Small intestine (tissue), 7 donors: ENCODE measurements at regions not wholly inside any gene's neighbourhood (a gene's known extent, or its start where the extent isn't known, plus 50 kb on each side); places are given as distances from the start of the nearest gene placed in this dataset.

ENCODE experiments used
- DNase-seq, 2 donors: peaks; one replicate each; pipeline versions ENCODE4 v3.0.0 to v3.0.0-alpha.2; 2013
- FAIRE-seq: peaks from 2 replicates; lab custom pipeline; 2012; peaks lifted over from hg19 to GRCh38; lab: Jason Lieb, UNC
- H3K27ac ChIP-seq, 3 donors: one replicate each; pipeline ENCODE4 v1.5.1; 2013; ENCODE audit warnings: low read length in 2 of 3, mild to moderate bottlenecking in 2 of 3, control low read depth in 1 of 3, inconsistent platforms in 1 of 3, low read depth in 1 of 3, moderate library complexity in 1 of 3
- H3K27me3 ChIP-seq, 3 donors: one replicate each; pipeline ENCODE4 v1.6.1; 2013; ENCODE audit warnings: low read length in 3 of 3, inconsistent platforms in 1 of 3; ENCODE audit not compliant: control insufficient read depth in 3 of 3, insufficient read depth in 3 of 3
- H3K36me3 ChIP-seq, 3 donors: one replicate each; pipeline ENCODE4 v1.6.1; 2013; ENCODE audit warnings: low read length in 3 of 3, inconsistent platforms in 1 of 3, low read depth in 1 of 3, mild to moderate bottlenecking in 1 of 3, moderate library complexity in 1 of 3; ENCODE audit not compliant: control insufficient read depth in 3 of 3, insufficient read depth in 2 of 3
- H3K4me1 ChIP-seq, 3 donors: one replicate each; pipeline ENCODE4 v1.6.1; 2013; ENCODE audit warnings: low read length in 2 of 3, inconsistent platforms in 1 of 3, low read depth in 1 of 3, mild to moderate bottlenecking in 1 of 3, moderate library complexity in 1 of 3; ENCODE audit not compliant: control insufficient read depth in 3 of 3, insufficient read depth in 2 of 3
- H3K4me3 ChIP-seq, 3 donors: one replicate each; pipeline ENCODE4 v1.5.1; 2013; ENCODE audit warnings: low read length in 3 of 3, control low read depth in 1 of 3, inconsistent platforms in 1 of 3, low read depth in 1 of 3, mild to moderate bottlenecking in 1 of 3, moderate library complexity in 1 of 3
- H3K9me3 ChIP-seq, 2 donors: one replicate each; pipeline ENCODE4 v1.6.1; 2013; ENCODE audit warnings: low read depth in 1 of 2, low read length in 1 of 2; ENCODE audit not compliant: control insufficient read depth in 2 of 2, insufficient read depth in 1 of 2
- WGBS, 3 donors: extraction: QIAGEN DNeasy Blood & Tissue Kit; methylation state at CpG; one replicate each; pipeline ENCODE4 v1.1.7; 2013; 5-methylcytosine and 5-hydroxymethylcytosine counted together
- donor health status: healthy with polysubstance abuse.
- donor health status: control.
- donor health status: control.
- donor health status: Bipolar disorder and iron deficiency.
- donor health status: healthy.

DNA sequence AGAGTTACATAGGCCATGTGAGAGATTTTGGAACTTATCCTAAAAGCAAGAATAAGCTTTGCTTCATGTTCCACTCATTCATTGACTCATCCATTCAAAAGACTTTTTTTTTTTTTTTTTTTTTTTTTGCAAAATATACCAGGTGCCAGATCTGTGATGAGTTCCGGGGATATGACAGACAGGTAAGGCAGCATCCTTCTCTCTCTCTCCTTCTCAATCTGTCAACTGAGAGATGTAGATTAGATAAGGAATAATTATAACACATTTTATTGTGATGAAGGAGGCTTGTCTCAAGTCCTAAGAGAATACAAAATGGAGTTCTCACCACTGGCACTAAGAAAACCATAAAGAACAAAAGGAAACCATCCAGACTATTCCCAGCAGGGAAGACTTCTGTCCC, 190.2 kb upstream of the CPEB2 start:
- 93 to 100% (median 93%) methylated on average over 1 of the region's 1 CpG for WGBS, 3 donors
- no peak for FAIRE-seq
- H3K36me3 ChIP-seq, result no peaks in the 10 kb centered on the region
- no peak for DNase-seq
- no peaks in the 10 kb centered on the region for H3K9me3 ChIP-seq
- H3K4me1 ChIP-seq, result no peaks in the 10 kb centered on the region
- no peak overlapping the region for H3K27ac ChIP-seq
- no peaks in the 10 kb centered on the region for H3K27me3 ChIP-seq
- H3K4me3 ChIP-seq, result no peak overlapping the region

DNA sequence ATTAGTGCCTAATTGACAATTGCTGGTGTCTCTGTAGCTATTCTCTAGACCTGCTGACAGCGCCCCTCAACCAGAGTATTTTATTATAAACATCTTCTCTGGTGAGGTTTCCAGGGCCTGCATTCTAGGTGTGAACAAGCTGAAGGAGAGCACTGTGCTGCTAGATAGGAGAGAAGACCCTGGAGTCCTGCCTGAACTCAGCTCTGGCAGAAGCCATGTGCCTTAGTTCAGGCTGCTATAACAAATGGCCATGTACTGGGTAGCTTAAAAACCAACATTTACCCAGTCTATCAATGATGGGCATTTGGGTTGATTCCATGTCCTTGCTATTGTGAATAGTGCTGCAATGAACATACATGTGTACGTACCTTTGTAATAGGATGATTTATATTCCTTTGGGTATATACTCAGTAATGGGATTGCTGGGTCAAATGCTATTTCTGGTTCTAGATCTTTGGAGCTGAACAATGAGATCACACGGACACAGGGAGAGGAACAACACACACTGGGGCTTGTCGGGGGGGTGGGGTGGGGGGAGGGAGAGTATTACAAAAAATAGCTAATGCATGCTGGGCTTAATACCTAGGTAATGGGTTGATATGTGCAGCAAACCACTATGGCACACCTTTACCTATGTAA, 185.5 kb upstream of the CPEB2 start:
- Histone ChIP-seq H3K27me3 (no peaks in the 10 kb centered on the region), H3K27ac (no peak overlapping the region), H3K36me3 (no peaks in the 10 kb centered on the region), H3K4me1 (no peaks in the 10 kb centered on the region), H3K4me3 (no peak overlapping the region), H3K9me3 (no peaks in the 10 kb centered on the region)
- 64 to 73% (median 66%) methylated on average over 4 of the region's 4 CpGs for WGBS, 3 donors
- DNase-seq (no peak), FAIRE-seq (no peak)

DNA sequence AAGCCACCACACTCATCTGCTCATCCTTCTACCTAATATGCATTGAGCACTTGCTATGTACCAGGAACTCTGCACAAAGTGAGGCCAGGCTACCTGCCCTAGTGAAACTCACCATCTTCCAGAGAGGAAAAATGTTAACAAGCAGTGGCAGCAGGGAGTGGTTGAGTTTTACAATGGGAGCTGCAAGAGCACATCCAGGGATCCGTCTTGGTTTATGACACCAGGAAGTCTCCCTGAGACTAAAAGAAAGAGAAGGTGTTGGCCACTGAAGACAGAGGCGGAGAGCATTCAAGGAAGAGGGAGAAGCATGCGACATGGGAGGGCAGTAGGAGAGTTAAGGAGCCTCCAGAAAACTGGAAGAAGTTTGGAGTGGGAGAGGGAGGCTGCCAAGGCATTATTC, 178.1 kb upstream of the CPEB2 start:
- H3K9me3 ChIP-seq, result no peaks in the 10 kb centered on the region
- no peak overlapping the region for H3K4me3 ChIP-seq
- no peak for FAIRE-seq
- H3K36me3 ChIP-seq, result no peaks in the 10 kb centered on the region
- no peak overlapping the region for H3K27ac ChIP-seq
- DNase-seq, result no peak
- no peaks in the 10 kb centered on the region for H3K4me1 ChIP-seq
- WGBS, 3 donors, result 52 to 73% (median 73%) methylated on average over 3 of the region's 3 CpGs
- H3K27me3 ChIP-seq, result no peaks in the 10 kb centered on the region

DNA sequence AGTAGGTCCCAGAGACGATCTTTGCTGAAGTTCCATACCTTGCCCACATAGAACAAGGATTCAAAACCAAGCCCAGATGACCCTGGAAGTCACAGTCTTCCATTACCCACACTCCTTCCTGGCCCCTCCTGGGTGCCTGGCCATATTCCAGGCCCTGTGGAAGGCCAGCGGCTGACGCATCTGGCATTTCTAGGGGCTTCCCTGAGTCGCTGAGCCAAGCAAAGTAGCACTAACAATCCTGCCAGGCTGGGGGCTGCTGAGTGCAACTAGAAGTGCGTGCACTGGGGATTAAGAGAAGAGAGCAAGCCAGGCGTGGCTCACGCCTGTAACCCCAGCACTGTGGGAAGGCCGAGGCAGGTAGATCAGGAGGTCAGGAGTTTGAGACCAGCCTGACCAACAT, 175.2 kb upstream of the CPEB2 start:
- no peaks in the 10 kb centered on the region for H3K27me3 ChIP-seq
- no peaks in the 10 kb centered on the region for H3K36me3 ChIP-seq
- FAIRE-seq, result no peak
- no peak overlapping the region for H3K27ac ChIP-seq
- H3K9me3 ChIP-seq, result no peaks in the 10 kb centered on the region
- no peak overlapping the region for H3K4me3 ChIP-seq
- no peak for DNase-seq
- H3K4me1 ChIP-seq, result no peaks in the 10 kb centered on the region
- WGBS, 3 donors, result 73 to 76% (median 74%) methylated on average over 8 of the region's 8 CpGs

DNA sequence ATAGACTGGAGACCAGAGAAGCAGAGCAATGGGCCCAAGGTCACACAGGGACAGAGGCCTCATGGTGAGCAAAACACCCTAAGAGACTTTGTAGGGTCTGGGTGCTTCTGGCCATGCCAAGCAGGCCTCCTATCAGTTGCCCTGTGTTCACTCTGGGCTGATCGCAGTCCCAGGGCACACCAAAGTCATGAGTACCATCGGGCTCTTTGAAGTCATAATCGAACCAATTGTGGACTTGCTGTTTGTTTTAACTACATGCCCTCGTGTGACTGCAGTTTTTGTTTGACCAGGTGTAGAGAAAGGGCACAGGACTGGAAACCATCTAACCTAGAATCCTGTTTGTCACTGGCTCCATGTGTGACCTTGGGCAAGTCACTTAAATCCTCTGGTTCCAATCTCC, 172.5 kb upstream of the CPEB2 start:
- no peaks in the 10 kb centered on the region for H3K4me1 ChIP-seq

DNA sequence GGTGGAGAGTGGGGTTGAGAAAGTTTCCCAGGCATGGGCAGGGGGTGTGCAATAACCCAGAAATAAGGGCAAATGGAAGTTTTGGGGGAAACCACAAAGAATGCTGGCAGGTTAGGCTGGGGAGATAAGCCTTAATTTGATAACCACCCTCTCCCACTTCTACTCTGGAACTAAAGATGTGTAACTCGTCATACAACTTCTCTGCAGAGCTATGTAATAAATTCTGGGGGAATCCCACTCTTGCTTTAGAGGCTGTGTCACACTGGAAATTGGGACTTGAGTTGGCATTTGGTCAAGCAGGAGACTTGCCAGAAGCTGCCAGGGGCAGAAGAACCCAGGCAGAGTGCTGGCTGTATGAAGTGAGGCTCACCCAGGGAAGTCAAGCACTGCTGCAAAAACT, 170.9 kb upstream of the CPEB2 start:
- Histone ChIP-seq H3K4me3 (no peak overlapping the region), H3K4me1 (no peaks in the 10 kb centered on the region), H3K27me3 (no peaks in the 10 kb centered on the region), H3K9me3 (no peaks in the 10 kb centered on the region), H3K27ac (no peak overlapping the region), H3K36me3 (no peaks in the 10 kb centered on the region)
- WGBS, 3 donors, result 12 to 61% (median 24%) methylated on average over 1 of the region's 1 CpG
- DNase-seq (no peak), FAIRE-seq (no peak)

More for the DNA sequence above, 172.5 kb upstream of the CPEB2 start:
- no peaks in the 10 kb centered on the region for H3K27me3 ChIP-seq
- no peak overlapping the region for H3K4me3 ChIP-seq
- H3K27ac ChIP-seq, result no peak overlapping the region
- 52 to 75% (median 67%) methylated on average over 4 of the region's 4 CpGs for WGBS, 3 donors
- no peaks in the 10 kb centered on the region for H3K9me3 ChIP-seq
- H3K36me3 ChIP-seq, result no peaks in the 10 kb centered on the region
- DNase-seq, result no peak
- FAIRE-seq, result no peak

DNA sequence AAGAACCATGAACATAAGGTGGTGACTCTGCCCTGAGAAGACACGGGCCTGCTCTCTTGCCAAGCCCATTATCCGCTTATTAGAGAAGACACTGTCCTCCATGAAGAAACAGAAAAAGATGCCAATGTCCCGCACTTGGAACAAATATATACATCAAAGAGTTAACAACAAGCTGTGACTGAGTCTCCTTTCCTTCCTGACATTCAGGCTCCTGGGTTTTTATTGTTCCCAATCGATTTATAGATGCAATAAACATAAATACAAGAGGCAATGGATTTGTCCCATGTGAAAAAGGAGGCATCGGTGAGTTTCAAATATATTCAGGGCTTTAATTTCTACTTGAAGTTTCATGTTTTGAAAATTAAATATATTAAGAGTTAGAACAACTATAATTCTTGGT, 169.2 kb upstream of the CPEB2 start:
- H3K4me3 ChIP-seq, result no peak overlapping the region
- no peak for FAIRE-seq
- 50 to 72% (median 61%) methylated on average over 5 of the region's 5 CpGs for WGBS, 3 donors
- H3K27me3 ChIP-seq, result no peaks in the 10 kb centered on the region
- H3K36me3 ChIP-seq, result no peaks in the 10 kb centered on the region
- no peak overlapping the region for H3K27ac ChIP-seq
- no peak for DNase-seq
- no peaks in the 10 kb centered on the region for H3K4me1 ChIP-seq
- H3K9me3 ChIP-seq, result no peaks in the 10 kb centered on the region

- Histone ChIP-seq H3K9me3 (no peaks in the 10 kb centered on the region), H3K36me3 (no peaks in the 10 kb centered on the region), H3K27ac (no peak overlapping the region), H3K4me3 (no peak overlapping the region), H3K27me3 (no peaks in the 10 kb centered on the region), H3K4me1 (no peaks in the 10 kb centered on the region)
- WGBS, 3 donors, result 29 to 46% (median 42%) methylated on average over 1 of the region's 1 CpG
- FAIRE-seq, result no peak
- no peak for DNase-seq
These were observed 167.9 kb upstream of the CPEB2 start for GRCh38 chr4:14834382-14834781.

- no peak for FAIRE-seq
- WGBS, 3 donors, result 12 to 32% (median 23%) methylated on average over 1 of the region's 1 CpG
- no peak overlapping the region for H3K27ac ChIP-seq
- H3K36me3 ChIP-seq, result no peaks in the 10 kb centered on the region
- no peak overlapping the region for H3K4me3 ChIP-seq
- H3K9me3 ChIP-seq, result no peaks in the 10 kb centered on the region
- DNase-seq, result no peak
- no peaks in the 10 kb centered on the region for H3K4me1 ChIP-seq
- H3K27me3 ChIP-seq, result no peaks in the 10 kb centered on the region
These were observed 167.0 kb upstream of the CPEB2 start for GRCh38 chr4:14835288-14835687.
